GM23338 (cell line): ENCODE measurements at regions not wholly inside any gene's neighbourhood (a gene's known extent, or its start where the extent isn't known, plus 50 kb on each side); places are given as distances from the start of the nearest gene placed in this dataset.

Source experiments
- ATAC-seq: fragments of 200-7000 bp; cut with Tn5 transposase; 3 replicates; pipeline ENCODE4 v1.9.1; 2020
- DNase-seq: peaks from one replicate; pipeline ENCODE4 v3.0.0-alpha.2; 2015; ENCODE audit warnings: low spot score
- H2AFZ ChIP-seq: fragments of 200-600 bp; sonication (generic); 2 replicates; pipeline ENCODE4 v1.8.0; 2016; ENCODE audit warnings: antibody characterized with exemption, mild to moderate bottlenecking, moderate library complexity
- H3F3A ChIP-seq: fragments of 200-600 bp; sonication (generic); replicated peaks from 2 replicates; pipeline ENCODE4 v1.8.0; 2017; ENCODE audit warnings: antibody characterized with exemption, mixed run types, low read depth
- H3K27ac ChIP-seq: fragments of 200-600 bp; sonication (generic); 2 replicates; pipeline ENCODE4 v1.6.1; 2016; ENCODE audit warnings: low read depth
- H3K27me3 ChIP-seq: fragments of 200-600 bp; sonication (generic); 2 replicates; pipeline ENCODE4 v1.8.0; 2016; ENCODE audit warnings: mild to moderate bottlenecking, mixed run types, moderate library complexity; ENCODE audit not compliant: insufficient read depth
- H3K36me3 ChIP-seq: fragments of 200-600 bp; sonication (generic); 2 replicates; pipeline ENCODE4 v1.8.0; 2016; ENCODE audit warnings: mild to moderate bottlenecking; ENCODE audit not compliant: insufficient read depth
- H3K4me1 ChIP-seq: fragments of 200-600 bp; sonication (generic); 2 replicates; pipeline ENCODE4 v1.8.0; 2016; ENCODE audit warnings: mild to moderate bottlenecking, moderate library complexity; ENCODE audit not compliant: insufficient read depth
- H3K4me2 ChIP-seq: fragments of 200-600 bp; sonication (generic); 2 replicates; pipeline ENCODE4 v1.7.1; 2017; ENCODE audit warnings: mixed run types
- H3K4me3 ChIP-seq: fragments of 200-600 bp; sonication (generic); 2 replicates; pipeline ENCODE4 v1.6.1; 2016; ENCODE audit warnings: mixed run types
- H3K79me2 ChIP-seq: fragments of 200-600 bp; sonication (generic); replicated peaks from 2 replicates; pipeline ENCODE4 v1.8.0; 2017; ENCODE audit warnings: mild to moderate bottlenecking; ENCODE audit not compliant: insufficient read depth
- H3K9me2 ChIP-seq: fragments of 200-600 bp; sonication (generic); 2 replicates; pipeline ENCODE4 v1.8.0; 2017; ENCODE audit not compliant: insufficient read depth
- H4K20me1 ChIP-seq: fragments of 200-600 bp; sonication (generic); replicated peaks from 2 replicates; pipeline ENCODE4 v1.8.0; 2017; ENCODE audit warnings: mild to moderate bottlenecking; ENCODE audit not compliant: insufficient read depth
- H3K27ac Mint-ChIP-seq: 2 replicates; pipeline ENCODE4 v1.8.0; 2020; ENCODE audit warnings: inconsistent platforms, mild to moderate bottlenecking, moderate library complexity, mixed read lengths
- H3K27me3 Mint-ChIP-seq: 3 replicates; pipeline ENCODE4 v1.8.0; 2022; ENCODE audit warnings: low read depth, mild to moderate bottlenecking, moderate library complexity, mixed read lengths, inconsistent platforms; ENCODE audit not compliant: insufficient read depth, poor library complexity
- H3K36me3 Mint-ChIP-seq: 3 replicates; pipeline ENCODE4 v1.8.0; 2021; ENCODE audit warnings: low read depth, mild to moderate bottlenecking, inconsistent platforms, moderate library complexity, mixed read lengths
- H3K4me1 Mint-ChIP-seq: 3 replicates; pipeline ENCODE4 v1.8.0; 2020; ENCODE audit warnings: mild to moderate bottlenecking, inconsistent platforms, mixed read lengths
- H3K4me3 Mint-ChIP-seq: 3 replicates; pipeline ENCODE4 v1.8.0; 2021; ENCODE audit warnings: moderate library complexity, mild to moderate bottlenecking, inconsistent platforms, mixed read lengths
- H3K9me3 Mint-ChIP-seq: 3 replicates; pipeline ENCODE4 v1.8.0; 2020; ENCODE audit warnings: moderate library complexity, mild to moderate bottlenecking, inconsistent platforms, mixed read lengths
- CREB1 ChIP-seq: fragments of 250-450 bp; sonication (Bioruptor Pico); IDR thresholded peaks from 2 replicates; pipeline ENCODE4 v1.5.0; 2020; ENCODE audit warnings: low read depth, mild to moderate bottlenecking, moderate library complexity
- EZH2 ChIP-seq: fragments of 200-600 bp; sonication (generic); IDR thresholded peaks from one replicate; pipeline ENCODE4 v1.8.0; 2017; ENCODE audit warnings: antibody characterized with exemption, mild to moderate bottlenecking, low read depth; ENCODE audit not compliant: unreplicated experiment
- EZH2phosphoT487 ChIP-seq: fragments of 200-600 bp; sonication (generic); IDR thresholded peaks from one replicate; pipeline ENCODE4 v1.8.1; 2018; ENCODE audit warnings: antibody characterized with exemption; ENCODE audit not compliant: unreplicated experiment
- NANOG ChIP-seq: IDR thresholded peaks from 2 replicates; pipeline ENCODE4 v1.6.1; 2016; ENCODE audit warnings: antibody characterized with exemption, borderline replicate concordance
- POLR2AphosphoS5 ChIP-seq: IDR thresholded peaks from 2 replicates; pipeline ENCODE4 v1.6.1; 2016; ENCODE audit warnings: antibody characterized with exemption, low read depth
- ZNF114 ChIP-seq: fragments of 250-450 bp; sonication (Bioruptor Pico); IDR thresholded peaks from 2 replicates; pipeline ENCODE4 v1.5.0; 2020; ENCODE audit warnings: mild to moderate bottlenecking, moderate library complexity
- ZNF331 ChIP-seq: fragments of 250-450 bp; sonication (Bioruptor Pico); IDR thresholded peaks from 2 replicates; pipeline ENCODE4 v1.5.0; 2020; ENCODE audit warnings: low read depth, mild to moderate bottlenecking, moderate library complexity
- ZNF462 ChIP-seq: fragments of 250-450 bp; sonication (Bioruptor Pico); IDR thresholded peaks from 2 replicates; pipeline ENCODE4 v1.5.0; 2020; ENCODE audit warnings: mild to moderate bottlenecking, moderate library complexity

- ATAC-seq (no peak), DNase-seq (no peak)
- Histone ChIP-seq H3K4me3 (no peak overlapping the region), H3K36me3 (no peaks in the 10 kb centered on the region), H3K27ac (no peak overlapping the region), H2AFZ (no peak overlapping the region), H3K79me2 (no peaks in the 10 kb centered on the region), H3K9me2 (no peaks in the 10 kb centered on the region), H3K4me2 (no peak overlapping the region), H3K27me3 (no peaks in the 10 kb centered on the region), H3K4me1 (no peaks in the 10 kb centered on the region), H4K20me1 (no peaks in the 10 kb centered on the region), H3F3A (no peaks in the 10 kb centered on the region)
- TF ChIP-seq CREB1 (CRISPR knock-in tag) (no peak), EZH2 (no peak)
- no peaks in the 10 kb centered on the region for H3K9me3 Mint-ChIP-seq
- no peak overlapping the region for H3K27ac Mint-ChIP-seq
- peaks cover 2% of the 10 kb centered on the region for H3K27me3 Mint-ChIP-seq
- H3K4me3 Mint-ChIP-seq: no peak overlapping the region
- H3K4me1 Mint-ChIP-seq: peaks cover 2% of the 10 kb centered on the region; the same call in 1 of the 3 replicates
- no peaks in the 10 kb centered on the region for H3K36me3 Mint-ChIP-seq
Measured at GRCh38 chr15:35956056-35956455, 410.1 kb upstream of the DPH6 start.

- Histone ChIP-seq H3F3A (no peaks in the 10 kb centered on the region), H3K4me2 (no peak overlapping the region), H2AFZ (no peak overlapping the region), H3K9me2 (no peaks in the 10 kb centered on the region), H3K36me3 (no peaks in the 10 kb centered on the region), H3K4me1 (no peaks in the 10 kb centered on the region), H4K20me1 (no peaks in the 10 kb centered on the region), H3K27ac (no peak overlapping the region), H3K27me3 (no peaks in the 10 kb centered on the region), H3K4me3 (no peak overlapping the region), H3K79me2 (no peaks in the 10 kb centered on the region)
- Mint-ChIP-seq H3K4me1 (peaks cover 2% of the 10 kb centered on the region; the same call in 1 of the 3 replicates), H3K36me3 (no peaks in the 10 kb centered on the region), H3K27me3 (no peaks in the 10 kb centered on the region), H3K4me3 (no peak overlapping the region), H3K27ac (no peak overlapping the region), H3K9me3 (no peaks in the 10 kb centered on the region)
- DNase-seq (no peak), ATAC-seq (no peak)
- TF ChIP-seq POLR2AphosphoS5: no peak
- no peak for TF ChIP-seq ZNF114 (CRISPR knock-in tag)
- TF ChIP-seq EZH2phosphoT487: no peak
- no peak for TF ChIP-seq ZNF331 (CRISPR knock-in tag)
- no peak for TF ChIP-seq NANOG
- no peak for TF ChIP-seq ZNF462 (CRISPR knock-in tag)
Measured at GRCh38 chr15:35958021-35958420, 412.1 kb upstream of the DPH6 start.
